HepG2 (cell line): ENCODE measurements at regions not wholly inside any gene's neighbourhood (a gene's known extent, or its start where the extent isn't known, plus 50 kb on each side); places are given as distances from the start of the nearest gene placed in this dataset.

Experiments used
- CSRNP1 ChIP-seq: sonication (generic); formaldehyde crosslinking; IDR thresholded peaks from 2 replicates; pipeline ENCODE4 v1.8.1; 2023; ENCODE audit warnings: mild to moderate bottlenecking, missing genetic modification reagents
- JDP2 ChIP-seq: sonication (generic); formaldehyde crosslinking; IDR thresholded peaks from 2 replicates; pipeline ENCODE4 v1.8.1; 2022; ENCODE audit warnings: missing genetic modification reagents, borderline replicate concordance
- KAT2B ChIP-seq: fragments of 150-350 bp; IDR thresholded peaks from 2 replicates; pipeline ENCODE4 v1.6.1; 2014; ENCODE audit warnings: low read depth, low read length, borderline replicate concordance
- MAFF ChIP-seq: IDR thresholded peaks from 2 replicates; pipeline ENCODE4 v1.6.1; 2011; ENCODE audit warnings: low read depth, low read length, improper control_type of control experiment
- RERE ChIP-seq: IDR thresholded peaks from 2 replicates; pipeline ENCODE4 v1.6.1; 2016; ENCODE audit warnings: low read depth, missing genetic modification reagents, missing compliant biosample characterization
- SNAPC5 ChIP-seq: sonication (generic); formaldehyde crosslinking; IDR thresholded peaks from 2 replicates; pipeline ENCODE4 v1.8.1; 2023; ENCODE audit warnings: mild to moderate bottlenecking, missing genetic modification reagents, borderline replicate concordance
- TCF7 ChIP-seq: sonication (generic); IDR thresholded peaks from 2 replicates; pipeline ENCODE4 v1.6.1; 2016; ENCODE audit warnings: antibody characterized with exemption, low read depth
- ZBTB40 ChIP-seq, 2 experiments: fragments of 450-650 bp in 1 of 2; sonication (generic) in 1 of 2; formaldehyde crosslinking in 1 of 2; IDR thresholded peaks; 2 replicates each; pipeline versions ENCODE4 v1.6.1 to v1.8.0; 2016 to 2022; ENCODE audit warnings: antibody characterized with exemption in 1 of 2, mild to moderate bottlenecking in 1 of 2, missing genetic modification reagents in 1 of 2
- ZBTB43 ChIP-seq: sonication (generic); formaldehyde crosslinking; conservative IDR thresholded peaks from 2 replicates; pipeline ENCODE4 v1.4.0; 2020; ENCODE audit warnings: missing genetic modification reagents
- ZNF816 ChIP-seq: sonication (generic); formaldehyde crosslinking; IDR thresholded peaks from 2 replicates; pipeline ENCODE4 v1.8.0; 2022; ENCODE audit warnings: missing genetic modification reagents, mild to moderate bottlenecking, borderline replicate concordance

DNA sequence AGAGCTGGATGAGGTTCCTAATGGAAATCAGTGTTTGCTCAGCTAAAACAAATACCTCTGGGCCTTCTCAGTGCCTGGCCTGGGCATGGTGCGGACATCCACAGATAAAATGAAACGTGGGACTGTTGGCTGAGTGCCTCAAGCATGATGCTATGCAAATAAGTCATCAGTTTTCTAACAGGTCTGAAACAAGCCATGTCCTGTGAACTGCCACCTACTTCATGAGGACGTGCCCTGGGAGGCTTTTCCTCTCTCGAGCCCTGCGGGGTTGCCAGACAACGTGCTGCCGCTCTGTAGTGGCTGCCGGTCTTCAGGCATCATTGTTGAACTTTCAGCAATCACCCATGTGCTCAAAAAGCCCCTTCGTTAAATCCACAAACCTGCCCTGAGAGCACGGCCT is 240.4 kb upstream of the IRX2 start (continued):
- TF ChIP-seq ZBTB40 (IDR thresholded peaks at IDR 0.05) (no peak), ZBTB40 (CRISPR knock-in tag; IDR thresholded peaks at IDR 0.05) (no peak), RERE (CRISPR knock-in tag) (no peak), MAFF (no peak), JDP2 (no peak), ZNF816 (CRISPR knock-in tag) (no peak), KAT2B (no peak), SNAPC5 (CRISPR knock-in tag) (no peak), ZBTB43 (CRISPR knock-in tag) (no peak), CSRNP1 (no peak), TCF7 (no peak)
